Endodermal cell (in vitro differentiated cells): ENCODE measurements at regions not wholly inside any gene's neighbourhood (a gene's known extent, or its start where the extent isn't known, plus 50 kb on each side); places are given as distances from the start of the nearest gene placed in this dataset.

Source experiments
- DNase-seq: peaks from one replicate; pipeline ENCODE4 v3.0.0-alpha.2; 2017
- H3K27ac ChIP-seq: 2 replicates; pipeline ENCODE4 v1.5.1; 2013; ENCODE audit warnings: mild to moderate bottlenecking, low read depth, low read length, moderate library complexity
- H3K27me3 ChIP-seq: 2 replicates; pipeline ENCODE4 v1.6.1; 2013; ENCODE audit warnings: mild to moderate bottlenecking, low read length, moderate library complexity; ENCODE audit not compliant: insufficient read depth, control insufficient read depth, poor library complexity, severe bottlenecking
- H3K36me3 ChIP-seq: 2 replicates; pipeline ENCODE4 v1.7.0; 2013; ENCODE audit warnings: mild to moderate bottlenecking, low read length, moderate library complexity; ENCODE audit not compliant: control insufficient read depth, insufficient read depth
- H3K4me1 ChIP-seq: one replicate; pipeline ENCODE4 v1.7.0; 2013; ENCODE audit warnings: low read length; ENCODE audit not compliant: control insufficient read depth, insufficient read depth
- H3K4me3 ChIP-seq: 2 replicates; pipeline ENCODE4 v1.5.1; 2013; ENCODE audit warnings: mild to moderate bottlenecking, low read length, moderate library complexity
- H3K9ac ChIP-seq: 2 replicates; pipeline ENCODE4 v1.6.1; 2013; ENCODE audit warnings: mild to moderate bottlenecking, low read length, moderate library complexity; ENCODE audit not compliant: poor library complexity, severe bottlenecking; ENCODE audit errors: extremely low read depth
- H3K9me3 ChIP-seq: 2 replicates; pipeline ENCODE4 v1.6.1; 2013; ENCODE audit warnings: mild to moderate bottlenecking, low read length, moderate library complexity; ENCODE audit not compliant: control insufficient read depth
- H3K27ac Mint-ChIP-seq: 2 replicates; pipeline ENCODE4 v1.8.0; 2020; ENCODE audit warnings: mixed read lengths
- H3K27me3 Mint-ChIP-seq: 2 replicates; pipeline ENCODE4 v1.8.0; 2021; ENCODE audit warnings: mild to moderate bottlenecking, mixed read lengths; ENCODE audit not compliant: insufficient read depth
- H3K36me3 Mint-ChIP-seq: 2 replicates; pipeline ENCODE4 v1.8.0; 2020; ENCODE audit warnings: low read depth, mixed read lengths
- H3K4me1 Mint-ChIP-seq: 2 replicates; pipeline ENCODE4 v1.8.0; 2020; ENCODE audit warnings: mixed read lengths
- H3K4me3 Mint-ChIP-seq: 2 replicates; pipeline ENCODE4 v1.8.0; 2020; ENCODE audit warnings: mild to moderate bottlenecking, moderate library complexity, mixed read lengths
- H3K9me3 Mint-ChIP-seq: 2 replicates; pipeline ENCODE4 v1.8.0; 2020; ENCODE audit warnings: mild to moderate bottlenecking, mixed read lengths
- CTCF ChIP-seq: fragments of 200-600 bp; sonication (generic); conservative IDR thresholded peaks from 2 replicates; pipeline ENCODE4 v1.5.0; 2021; ENCODE audit warnings: antibody characterized with exemption, mild to moderate bottlenecking
- WGBS, 2 experiments: methylation state at CpG; one replicate each; pipeline versions ENCODE4 v1.1.5 to v1.1.7; 2013; ENCODE audit warnings: missing lambda C conversion rate in 2 of 2, mixed read lengths in 1 of 2; ENCODE audit not compliant: insufficient coverage in 1 of 2, insufficient read length in 1 of 2; 5-methylcytosine and 5-hydroxymethylcytosine counted together

GRCh38 chr2:81839780-81840179 lies 1535.2 kb upstream of the LRRTM1 start:
- WGBS, 2 experiments, result 50% methylated on average over 2 of the region's 2 CpGs; no CpG with 5 or more reads in 1 of the 2 experiments
- no peak for TF ChIP-seq CTCF

GRCh38 chr2:81835321-81836000 lies 1530.9 kb upstream of the LRRTM1 start:
- H3K36me3 Mint-ChIP-seq, result peaks cover 14% of the 10 kb centered on the region
- H3K36me3 ChIP-seq, result no peaks in the 10 kb centered on the region
- H3K27me3 Mint-ChIP-seq, result no peaks in the 10 kb centered on the region
- no peak overlapping the region for H3K4me3 ChIP-seq
- H3K4me1 ChIP-seq, result no peaks in the 10 kb centered on the region
- DNase-seq, result no peak
- H3K9me3 ChIP-seq, result peaks cover 23% of the 10 kb centered on the region
- no peak overlapping the region for H3K27ac ChIP-seq
- H3K4me1 Mint-ChIP-seq, result peaks cover 8% of the 10 kb centered on the region
- TF ChIP-seq CTCF, result no peak
- H3K27me3 ChIP-seq, result no peaks in the 10 kb centered on the region
- no peak overlapping the region for H3K4me3 Mint-ChIP-seq
- no peak overlapping the region for H3K27ac Mint-ChIP-seq
- H3K9me3 Mint-ChIP-seq, result peaks cover 37% of the 10 kb centered on the region
- no peak overlapping the region for H3K9ac ChIP-seq
- 92 to 100% methylated on average over 1 to 2 of the region's 2 CpGs for WGBS, 2 experiments

More at GRCh38 chr2:81839780-81840179, 1535.2 kb upstream of the LRRTM1 start:
- H3K4me1 ChIP-seq, result no peaks in the 10 kb centered on the region
- no peak overlapping the region for H3K27ac ChIP-seq
- Mint-ChIP-seq H3K9me3 (peaks cover 14% of the 10 kb centered on the region), H3K4me1 (peaks cover 8% of the 10 kb centered on the region), H3K36me3 (peaks cover 3% of the 10 kb centered on the region), H3K4me3 (no peak overlapping the region), H3K27me3 (no peaks in the 10 kb centered on the region), H3K27ac (no peak overlapping the region)
- H3K9me3 ChIP-seq, result no peaks in the 10 kb centered on the region
- no peaks in the 10 kb centered on the region for H3K27me3 ChIP-seq
- no peak for DNase-seq
- no peak overlapping the region for H3K4me3 ChIP-seq
- no peak overlapping the region for H3K9ac ChIP-seq
- no peaks in the 10 kb centered on the region for H3K36me3 ChIP-seq

DNA sequence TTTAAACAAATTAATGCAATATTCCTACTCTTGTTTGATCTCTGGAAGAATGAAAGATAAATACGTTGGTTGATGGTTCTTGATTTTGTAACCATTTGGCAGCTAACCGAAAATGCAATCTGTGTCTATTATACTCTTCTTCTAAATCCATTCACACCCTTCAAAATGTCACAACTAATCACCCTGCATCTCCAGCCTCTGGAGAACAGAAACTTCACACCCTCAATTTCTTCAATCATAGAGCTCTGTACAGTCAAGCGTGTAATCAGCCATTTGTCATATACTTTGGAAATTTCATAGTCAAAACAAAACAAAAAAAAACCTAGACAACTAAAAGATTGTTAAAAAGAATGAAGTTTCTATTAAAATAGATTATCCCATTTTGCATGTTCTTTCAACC lies 1482.3 kb upstream of the LRRTM1 start:
- WGBS, 2 experiments, result 87 to 100% methylated on average over 1 to 3 of the region's 3 CpGs
- H3K9ac ChIP-seq, result no peak overlapping the region
- DNase-seq, result no peak

More for the DNA sequence above, 1482.3 kb upstream of the LRRTM1 start:
- Histone ChIP-seq H3K9me3 (peaks cover 10% of the 10 kb centered on the region), H3K4me3 (no peak overlapping the region), H3K36me3 (no peaks in the 10 kb centered on the region), H3K4me1 (no peaks in the 10 kb centered on the region), H3K27ac (no peak overlapping the region), H3K27me3 (no peaks in the 10 kb centered on the region)
- Mint-ChIP-seq H3K27ac (no peak overlapping the region), H3K9me3 (peaks cover 3% of the 10 kb centered on the region), H3K4me1 (peaks cover 10% of the 10 kb centered on the region), H3K4me3 (no peak overlapping the region), H3K36me3 (peaks cover 8% of the 10 kb centered on the region), H3K27me3 (no peaks in the 10 kb centered on the region)
- no peak for TF ChIP-seq CTCF
